B cell (primary cell): ENCODE measurements at regions not wholly inside any gene's neighbourhood (a gene's known extent, or its start where the extent isn't known, plus 50 kb on each side); places are given as distances from the start of the nearest gene placed in this dataset.

Source experiments
- ATAC-seq: fragments of 200-7000 bp; cut with Tn5 transposase; one replicate; pipeline ENCODE4 v1.10.0; 2021; ENCODE audit warnings: low read depth, mild to moderate bottlenecking, moderate number of reproducible peaks, moderate library complexity
- CTCF ChIA-PET: fragments of 350-600 bp; sonication (Branson Sonifier 250); formaldehyde crosslinking; loops from one replicate; lab custom pipeline; 2021; ENCODE audit warnings: antibody characterized with exemption, inconsistent platforms; lab: Charles Lee
- POLR2A ChIA-PET: fragments of 350-600 bp; sonication (Branson Sonifier 250); formaldehyde crosslinking; loops from one replicate; lab custom pipeline; 2021; ENCODE audit warnings: antibody characterized with exemption; lab: Charles Lee
- DNase-seq: peaks from one replicate; pipeline ENCODE4 v3.0.0; 2013
- H2AFZ ChIP-seq: 2 replicates; pipeline ENCODE4 v1.6.1; 2012; ENCODE audit warnings: mild to moderate bottlenecking, low read depth, low read length; ENCODE audit not compliant: insufficient read depth, poor library complexity, severe bottlenecking
- H3K27ac ChIP-seq, 2 donors: 1 replicate in 1 of 2; 2 replicates in 1 of 2; pipeline ENCODE4 v1.5.1; 2012 to 2013; ENCODE audit warnings: low read length in 2 of 2, mild to moderate bottlenecking in 2 of 2, moderate library complexity in 1 of 2
- H3K27me3 ChIP-seq, 4 experiments: fragments of 200-600 bp in 1 of 4; sonication (generic) in 1 of 4; replicated peaks in 1 of 4; 1 replicate in 2 of 4; 2 replicates in 2 of 4; pipeline versions ENCODE4 v1.6.1 to v1.7.0; 2013 to 2016; ENCODE audit warnings: low read length in 3 of 4, mild to moderate bottlenecking in 2 of 4, mixed read lengths in 1 of 4, moderate library complexity in 1 of 4; ENCODE audit not compliant: insufficient read depth in 4 of 4, control insufficient read depth in 3 of 4; ENCODE audit errors: control extremely low read depth in 1 of 4
- H3K36me3 ChIP-seq, 2 experiments: replicated peaks in 1 of 2; 1 replicate in 1 of 2; 2 replicates in 1 of 2; pipeline versions ENCODE4 v1.6.1 to v1.7.1; 2013; ENCODE audit warnings: low read length in 1 of 2; ENCODE audit not compliant: insufficient read depth in 2 of 2, control insufficient read depth in 1 of 2; ENCODE audit errors: control extremely low read depth in 1 of 2, extremely low read depth in 1 of 2
- H3K4me1 ChIP-seq, 2 donors: fragments of 200-600 bp in 1 of 2; sonication (generic) in 1 of 2; 1 replicate in 1 of 2; 2 replicates in 1 of 2; pipeline versions ENCODE4 v1.5.1 to v1.6.1; 2013 to 2017; ENCODE audit warnings: low read length in 2 of 2; ENCODE audit not compliant: control insufficient read depth in 2 of 2, insufficient read depth in 2 of 2
- H3K4me2 ChIP-seq: replicated peaks from 2 replicates; pipeline ENCODE3; 2012; ENCODE audit warnings: mild to moderate bottlenecking, low read depth, low read length; ENCODE audit not compliant: poor library complexity, severe bottlenecking
- H3K4me3 ChIP-seq, 5 experiments: fragments of 200-600 bp in 1 of 5; sonication (generic) in 1 of 5; 1 replicate in 3 of 5; 2 replicates in 2 of 5; pipeline versions ENCODE4 v1.5.1 to v1.7.0; 2011 to 2016; ENCODE audit warnings: low read length in 4 of 5, mild to moderate bottlenecking in 4 of 5, low read depth in 2 of 5, control low read depth in 1 of 5, moderate library complexity in 1 of 5; ENCODE audit not compliant: insufficient read depth in 1 of 5; ENCODE audit errors: control extremely low read depth in 1 of 5, extremely low read depth in 1 of 5
- H3K79me2 ChIP-seq: fragments of 200-600 bp; sonication (generic); one replicate; pipeline ENCODE4 v1.6.0; 2016; ENCODE audit warnings: low read length; ENCODE audit not compliant: control insufficient read depth, insufficient read depth
- H3K9ac ChIP-seq: fragments of 200-600 bp; sonication (generic); 2 replicates; pipeline ENCODE4 v1.6.1; 2017; ENCODE audit warnings: mild to moderate bottlenecking, low read length, moderate library complexity
- H3K9me3 ChIP-seq, 3 donors: one replicate each; pipeline versions ENCODE4 v1.6.1 to v1.7.1; 2013; ENCODE audit warnings: low read length in 2 of 3; ENCODE audit not compliant: control insufficient read depth in 2 of 3, insufficient read depth in 1 of 3; ENCODE audit errors: control extremely low read depth in 1 of 3
- H4K20me1 ChIP-seq: 2 replicates; pipeline ENCODE4 v1.6.0; 2012; ENCODE audit warnings: mild to moderate bottlenecking, low read length; ENCODE audit not compliant: insufficient read depth, control insufficient read depth, poor library complexity, severe bottlenecking
- H3K27ac Mint-ChIP-seq: one replicate; pipeline ENCODE4 v1.8.0; 2021; ENCODE audit warnings: mixed read lengths
- H3K27me3 Mint-ChIP-seq: one replicate; pipeline ENCODE4 v1.8.0; 2021; ENCODE audit warnings: mixed read lengths
- H3K4me1 Mint-ChIP-seq: one replicate; pipeline ENCODE4 v1.8.0; 2021; ENCODE audit warnings: mixed read lengths
- H3K4me3 Mint-ChIP-seq: one replicate; pipeline ENCODE4 v1.8.0; 2021; ENCODE audit warnings: mixed read lengths
- H3K9me3 Mint-ChIP-seq: one replicate; pipeline ENCODE4 v1.8.0; 2022; ENCODE audit warnings: mixed read lengths; ENCODE audit not compliant: insufficient read depth
- CTCF ChIP-seq: fragments of 200-600 bp; IDR thresholded peaks from one replicate; pipeline ENCODE4 v1.8.0; 2022; ENCODE audit warnings: antibody characterized with exemption, mild to moderate bottlenecking
- EZH2 ChIP-seq: IDR thresholded peaks from 2 replicates; pipeline ENCODE4 v1.6.1; 2012; ENCODE audit warnings: borderline replicate concordance, low read depth, mild to moderate bottlenecking, moderate library complexity, low read length; ENCODE audit not compliant: insufficient read depth, poor library complexity, severe bottlenecking
- WGBS: methylation state at CpG from one replicate; pipeline ENCODE4 v1.1.5; 2013; ENCODE audit warnings: missing lambda C conversion rate; ENCODE audit not compliant: insufficient coverage; 5-methylcytosine and 5-hydroxymethylcytosine counted together
- intact Hi-C: fragments of 100-400 bp; cut with micrococcal nuclease; formaldehyde crosslinking; loops from one replicate; pipeline ENCODE4 v1.10.0; 2022

- no peak overlapping the region for H3K4me2 ChIP-seq
- H3K27me3 ChIP-seq = no peaks in the 10 kb centered on the region
- DNase-seq (no peak), ATAC-seq (no peak)
- H3K4me1 ChIP-seq = no peaks in the 10 kb centered on the region
- Mint-ChIP-seq H3K9me3 (no peaks in the 10 kb centered on the region), H3K27ac (no peak overlapping the region), H3K4me3 (no peak overlapping the region), H3K4me1 (no peaks in the 10 kb centered on the region), H3K27me3 (peaks cover 21% of the 10 kb centered on the region)
- ChIA-PET CTCF (interaction anchor here (1.0 kb wide), 1 partner anchor 17 kb away, joined by 3 read pairs; no protein-coding TSS in a partner anchor), POLR2A (no interaction called here)
- no peak overlapping the region for H3K4me3 ChIP-seq
- intact Hi-C loops = no loop called here
- no peaks in the 10 kb centered on the region for H3K9me3 ChIP-seq
- no peak for TF ChIP-seq CTCF
- no peak for TF ChIP-seq EZH2
- no peaks in the 10 kb centered on the region for H4K20me1 ChIP-seq
- no peak overlapping the region for H3K9ac ChIP-seq
- H3K27ac ChIP-seq = no peak overlapping the region
- no peaks in the 10 kb centered on the region for H3K36me3 ChIP-seq
- no peaks in the 10 kb centered on the region for H3K79me2 ChIP-seq
- no peak overlapping the region for H2AFZ ChIP-seq
- 79% methylated on average over 4 of the region's 7 CpGs for WGBS
Observed at GRCh38 chr1:113252166-113252565, 138.1 kb upstream of the MAGI3 start.

- H3K4me2 ChIP-seq = no peak overlapping the region
- H4K20me1 ChIP-seq = no peaks in the 10 kb centered on the region
- no peaks in the 10 kb centered on the region for H3K27me3 ChIP-seq
- intact Hi-C loops = no loop called here
- no peak overlapping the region for H2AFZ ChIP-seq
- CTCF ChIA-PET = no interaction called here
- no peaks in the 10 kb centered on the region for H3K9me3 Mint-ChIP-seq
- no peaks in the 10 kb centered on the region for H3K4me1 ChIP-seq
- H3K36me3 ChIP-seq = no peaks in the 10 kb centered on the region
- H3K27ac Mint-ChIP-seq = no peak overlapping the region
- no peaks in the 10 kb centered on the region for H3K79me2 ChIP-seq
- DNase-seq = no peak
- no peaks in the 10 kb centered on the region for H3K4me1 Mint-ChIP-seq
- H3K9ac ChIP-seq = no peak overlapping the region
- H3K27ac ChIP-seq = no peak overlapping the region
- 97% methylated on average over 3 of the region's 4 CpGs for WGBS
- no peaks in the 10 kb centered on the region for H3K9me3 ChIP-seq
- no peak for ATAC-seq
- peaks cover 25% of the 10 kb centered on the region for H3K27me3 Mint-ChIP-seq
- POLR2A ChIA-PET = no interaction called here
- H3K4me3 Mint-ChIP-seq = no peak overlapping the region
- TF ChIP-seq CTCF (no peak), EZH2 (no peak)
- no peak overlapping the region for H3K4me3 ChIP-seq
Observed at GRCh38 chr1:113253187-113253586, 137.1 kb upstream of the MAGI3 start.
